GM12892 (cell line): ENCODE measurements at regions not wholly inside any gene's neighbourhood (a gene's known extent, or its start where the extent isn't known, plus 50 kb on each side); places are given as distances from the start of the nearest gene placed in this dataset.
A peak's percentile ranks its signal among the peaks of the same experiment; 100 is the strongest.
"Not testable (repeated sequence)": the region's sequence is repeated elsewhere in the genome, so short reads cannot be mapped to it uniquely, and the experiment has no call there.

Source experiments
- DNase-seq: peaks from one replicate; pipeline ENCODE4 v3.0.0; 2011; ENCODE audit not compliant: insufficient read length
- FAIRE-seq: peaks from 2 replicates; lab custom pipeline; 2011; peaks lifted over from hg19 to GRCh38; lab: Jason Lieb, UNC
- POLR2A ChIP-seq: IDR thresholded peaks from 2 replicates; pipeline ENCODE4 v1.6.1; 2011; ENCODE audit warnings: low read depth, low read length, control low read depth
- POLR2AphosphoS5 ChIP-seq: IDR thresholded peaks from 2 replicates; pipeline ENCODE4 v1.6.1; 2011; ENCODE audit warnings: low read depth, low read length, control low read depth
- TAF1 ChIP-seq: IDR thresholded peaks from 2 replicates; pipeline ENCODE4 v1.6.1; 2011; ENCODE audit warnings: low read depth, mild to moderate bottlenecking, control low read depth, low read length, borderline replicate concordance

- FAIRE-seq, DNase-seq: not testable (repeated sequence)
These were observed 87.8 kb downstream of the TENT5D start for GRCh38 chrX:80508083-80508482.

DNA sequence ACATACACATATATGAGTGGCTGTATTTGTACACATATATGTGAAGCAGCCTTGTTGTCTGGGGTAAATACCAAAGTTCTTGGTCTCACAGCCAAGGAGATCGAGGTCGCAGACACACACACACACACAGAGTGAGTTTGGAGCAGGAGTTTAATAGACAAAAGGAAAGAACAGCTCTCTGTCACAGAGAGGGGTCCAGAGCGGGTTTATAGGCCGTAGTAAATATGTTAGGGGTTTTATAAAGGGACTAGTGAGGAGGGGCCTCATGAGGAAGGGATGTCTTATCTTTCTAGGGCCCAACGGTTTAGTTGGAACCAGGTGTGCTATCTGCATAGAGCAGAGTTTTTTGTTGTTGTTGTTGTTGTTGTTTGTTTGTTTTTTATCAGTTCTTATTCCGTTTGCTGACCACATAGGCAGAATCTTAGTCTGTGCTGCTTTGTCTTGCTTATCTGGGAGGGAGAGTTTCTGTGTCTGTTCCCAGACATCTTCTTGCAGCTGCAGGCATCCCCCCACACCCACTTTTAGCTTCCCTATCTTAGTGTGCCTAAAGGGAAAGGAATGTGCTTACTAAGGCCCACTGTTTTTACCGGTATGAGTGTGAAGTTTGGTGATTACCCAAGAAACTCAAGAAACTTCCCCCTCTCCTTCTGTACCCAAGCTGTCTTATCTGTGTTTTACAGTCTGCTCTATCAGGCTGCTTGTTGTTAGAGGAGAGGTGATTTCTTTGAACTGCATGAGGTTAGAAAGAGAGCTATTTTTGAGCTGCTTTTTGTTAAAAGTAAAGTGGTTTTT is 91.9 kb downstream of the TENT5D start:
- DNase-seq = no peak
- TF ChIP-seq POLR2AphosphoS5 (no peak), POLR2A (no peak), TAF1 (no peak)
- no peak for FAIRE-seq

GRCh38 chrX:80512924-80513323 is 92.7 kb downstream of the TENT5D start:
- DNase-seq (no peak), FAIRE-seq (no peak)
- TF ChIP-seq TAF1 (no peak), POLR2AphosphoS5 (no peak), POLR2A (no peak)

DNA sequence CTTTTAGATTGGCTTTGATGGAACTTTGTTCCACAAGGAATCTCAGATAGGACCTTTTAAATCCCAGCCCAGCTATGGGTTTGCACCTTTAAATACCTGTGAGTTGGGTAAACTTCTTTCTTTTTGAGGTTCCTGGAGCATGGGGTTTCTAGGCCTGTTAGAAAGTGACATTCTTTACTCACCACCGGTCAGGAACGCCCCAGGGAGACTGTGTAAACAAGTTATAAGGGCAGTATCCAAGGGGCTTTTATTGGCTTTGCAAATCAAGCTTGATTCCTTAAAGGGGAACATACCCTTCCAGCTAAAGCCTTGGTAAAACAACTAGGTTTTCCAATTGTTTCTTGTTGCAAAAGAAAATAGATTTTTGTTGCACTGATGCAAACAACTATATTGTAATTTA is 93.4 kb downstream of the TENT5D start:
- FAIRE-seq (no peak), DNase-seq (no peak)
- TF ChIP-seq POLR2AphosphoS5 (no peak), TAF1 (no peak), POLR2A (no peak)

DNA sequence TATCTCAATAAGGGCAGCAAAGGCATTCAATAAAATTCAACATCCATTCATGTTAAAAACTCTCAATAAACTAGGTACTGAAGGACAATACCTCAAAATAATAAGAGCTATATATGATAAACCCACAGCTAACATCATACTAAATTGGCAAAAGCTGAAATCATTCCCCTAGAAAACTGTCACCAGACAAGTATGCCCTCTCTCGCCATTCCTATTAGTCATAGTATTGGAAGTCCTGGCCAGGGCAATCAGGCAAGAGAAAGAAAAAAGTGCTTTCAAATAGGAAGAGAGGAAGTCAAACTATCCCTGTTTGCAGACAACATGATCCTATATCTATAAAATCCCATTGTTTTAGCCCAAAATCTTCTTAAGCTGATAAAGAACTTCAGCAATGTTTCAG is 116.8 kb downstream of the TENT5D start:
- DNase-seq = no peak
- no peak for FAIRE-seq

GRCh38 chrX:80550722-80551121 is 130.5 kb downstream of the TENT5D start:
- TF ChIP-seq POLR2A = no peak
- TF ChIP-seq POLR2AphosphoS5 = no peak
- TF ChIP-seq TAF1 = no peak
- FAIRE-seq (no peak), DNase-seq (no peak)

More for the DNA sequence above, 116.8 kb downstream of the TENT5D start:
- TF ChIP-seq POLR2A (no peak), TAF1 (no peak), POLR2AphosphoS5 (no peak)

GRCh38 chrX:80556148-80556547 is 135.9 kb downstream of the TENT5D start:
- TF ChIP-seq POLR2A (no peak), TAF1 (no peak), POLR2AphosphoS5 (no peak)
- no peak for FAIRE-seq
- no peak for DNase-seq

- DNase-seq = no peak
- TF ChIP-seq TAF1 (no peak), POLR2A (no peak), POLR2AphosphoS5 (no peak)
- FAIRE-seq = no peak
These were observed 152.4 kb downstream of the TENT5D start for GRCh38 chrX:80572636-80573035.

DNA sequence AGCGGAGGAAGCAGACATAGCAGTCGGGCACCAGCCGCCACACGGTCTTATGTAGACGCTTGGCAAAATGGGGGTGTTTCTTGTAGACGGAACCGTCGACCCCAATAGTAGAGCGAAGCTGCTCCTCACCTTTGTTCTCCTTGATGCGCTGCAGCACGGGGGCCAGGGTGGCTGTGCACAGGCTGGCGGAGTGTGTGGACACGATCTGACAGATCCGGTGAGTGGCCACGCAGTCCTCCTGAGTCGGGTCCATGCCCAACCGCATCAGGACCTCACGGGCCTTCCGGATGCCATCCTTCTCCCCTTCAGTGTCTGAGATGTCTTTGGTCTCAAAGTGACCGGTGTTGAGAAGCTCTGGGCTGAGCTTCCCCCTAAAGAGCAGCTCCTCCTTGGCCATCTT is 153.0 kb downstream of the TENT5D start:
- DNase-seq (no peak), FAIRE-seq (no peak)
- TF ChIP-seq TAF1 = no peak
- no peak for TF ChIP-seq POLR2A
- TF ChIP-seq POLR2AphosphoS5 = no peak

DNA sequence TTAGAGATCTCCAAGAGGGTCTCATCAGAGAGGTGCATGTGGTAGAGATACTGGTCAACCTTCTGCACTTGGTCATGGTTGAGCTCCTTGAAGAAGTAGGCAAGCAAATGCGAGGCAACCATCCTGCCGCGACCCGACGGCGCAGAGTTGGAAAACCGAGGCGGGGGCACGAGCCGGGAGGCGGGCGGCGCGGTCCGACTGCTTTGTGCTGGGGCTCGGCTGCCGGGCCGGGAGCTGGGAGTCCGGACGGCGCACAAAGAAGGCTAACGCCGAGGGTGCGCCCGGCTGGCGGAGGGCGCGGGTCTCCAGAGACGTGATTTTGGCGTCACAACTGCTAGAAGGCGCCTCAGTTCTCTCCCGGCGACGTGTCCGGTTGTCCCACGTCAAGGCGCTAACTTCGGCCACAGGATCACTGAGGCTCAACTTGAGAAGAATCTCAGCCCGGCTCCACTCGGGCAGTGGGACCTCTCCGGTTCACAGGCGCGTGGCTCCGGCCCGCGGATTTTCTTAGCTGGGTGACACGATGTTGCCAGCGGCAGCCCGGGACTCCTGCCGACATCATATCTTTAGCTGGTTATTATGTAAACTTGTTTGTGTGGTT is 154.3 kb downstream of the TENT5D start:
- DNase-seq = not testable (repeated sequence)
- peak; percentile 71 for FAIRE-seq

DNA sequence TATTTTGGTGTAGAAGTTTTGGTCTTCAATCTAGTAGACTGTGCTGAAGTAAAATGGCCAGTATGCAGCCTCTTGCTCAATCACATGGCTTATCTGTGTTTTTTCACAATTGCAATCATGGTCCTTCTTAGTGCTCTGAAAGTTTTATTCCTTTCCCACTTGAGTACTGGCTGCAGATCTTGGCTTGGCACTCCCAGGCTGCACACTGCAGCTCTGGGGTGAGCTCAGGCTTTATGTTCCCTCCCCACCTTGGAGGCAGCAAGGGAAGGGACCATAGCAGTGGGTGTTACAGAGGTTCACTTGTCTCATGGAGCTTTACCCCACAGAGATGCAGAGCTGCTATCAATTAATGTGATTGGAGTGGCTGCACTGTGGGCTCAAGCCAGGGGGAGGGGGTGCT is 156.0 kb downstream of the TENT5D start:
- FAIRE-seq (no peak), DNase-seq (no peak)
- no peak for TF ChIP-seq POLR2A
- no peak for TF ChIP-seq TAF1
- no peak for TF ChIP-seq POLR2AphosphoS5

DNA sequence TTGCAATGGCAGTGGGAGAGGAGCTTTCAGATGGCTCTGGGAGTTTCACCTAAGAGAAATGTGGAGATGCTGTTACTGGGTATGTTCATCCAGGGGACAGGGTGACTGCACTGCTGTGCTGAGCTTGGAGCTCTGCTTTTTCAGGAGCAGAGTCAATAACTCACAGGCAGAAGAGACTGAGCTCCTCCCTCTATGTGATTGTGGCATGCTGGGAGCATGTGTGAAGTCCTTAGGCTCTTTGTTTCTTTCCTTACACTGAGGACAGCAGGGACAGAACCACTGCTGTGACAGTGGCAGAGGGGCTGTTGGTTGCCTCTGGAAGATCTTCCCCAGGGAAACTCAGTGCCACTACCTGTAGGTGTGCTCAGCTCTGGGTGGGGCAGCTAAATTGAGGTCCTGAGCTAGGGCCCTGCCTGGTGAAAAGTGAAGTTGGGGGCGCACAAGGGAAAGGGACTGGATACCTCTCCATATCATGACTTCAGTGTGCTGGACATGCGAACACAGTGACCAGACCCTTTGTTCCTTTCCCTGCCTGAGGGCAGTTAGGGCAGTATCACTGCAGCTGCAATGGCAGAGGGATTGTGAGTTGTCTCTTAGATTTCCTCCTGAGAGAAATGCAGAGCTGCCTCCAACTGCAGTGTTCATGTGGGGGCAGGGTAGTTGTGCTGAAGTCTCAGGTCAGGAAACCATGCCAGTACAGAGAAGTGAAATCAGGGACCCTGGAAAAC is 156.7 kb downstream of the TENT5D start:
- DNase-seq (no peak), FAIRE-seq (no peak)
- TF ChIP-seq TAF1 (no peak), POLR2AphosphoS5 (no peak), POLR2A (no peak)
